GM19372 (cell line): ENCODE measurements at regions not wholly inside any gene's neighbourhood (a gene's known extent, or its start where the extent isn't known, plus 50 kb on each side); places are given as distances from the start of the nearest gene placed in this dataset.
"Not testable (repeated sequence)": the region's sequence is repeated elsewhere in the genome, so short reads cannot be mapped to it uniquely, and the experiment has no call there.

ENCODE experiments used
- ATAC-seq: cut with Tn5 transposase; IDR thresholded peaks from one replicate; pipeline ENCODE4 v1.9.1; 2021; ENCODE audit warnings: mild to moderate bottlenecking, low read depth, moderate library complexity; ENCODE audit not compliant: unreplicated experiment

DNA sequence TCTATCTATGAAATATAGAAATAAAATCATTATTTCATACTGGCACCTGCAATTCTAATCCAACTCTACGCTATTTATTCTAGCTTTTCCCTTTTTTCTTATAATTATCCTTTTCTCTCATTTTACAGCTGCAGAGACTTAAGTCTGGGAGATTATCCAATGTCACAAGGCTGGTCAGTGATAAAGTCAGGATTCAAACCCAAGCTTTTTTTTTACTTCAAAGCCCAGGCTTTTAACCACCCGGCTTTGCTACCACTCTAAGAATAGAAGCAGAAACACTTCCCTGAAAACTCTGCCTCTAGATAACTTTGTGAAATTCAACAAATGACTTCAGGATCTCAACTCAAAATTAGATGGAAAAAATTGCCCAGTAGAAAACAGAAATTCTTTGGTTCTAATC is 552.5 kb downstream of the IPMK start:
- no peak for ATAC-seq

DNA sequence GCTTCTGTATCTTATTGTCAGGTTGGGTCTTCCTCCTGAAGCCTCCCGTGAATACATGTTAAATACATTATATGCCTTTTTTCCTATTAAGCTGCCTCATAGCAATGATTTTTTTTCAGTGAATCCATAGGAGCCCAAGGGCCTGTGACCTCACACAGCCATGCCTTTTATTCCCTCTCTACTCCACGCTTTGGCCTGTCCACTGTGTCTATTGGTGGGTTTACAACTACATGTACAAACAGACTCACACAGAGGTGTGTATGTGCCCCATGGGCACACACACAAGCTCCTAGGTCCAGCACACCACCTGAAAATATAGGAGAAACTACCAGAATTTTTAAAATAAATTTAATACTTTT is 560.4 kb downstream of the IPMK start:
- no peak for ATAC-seq

DNA sequence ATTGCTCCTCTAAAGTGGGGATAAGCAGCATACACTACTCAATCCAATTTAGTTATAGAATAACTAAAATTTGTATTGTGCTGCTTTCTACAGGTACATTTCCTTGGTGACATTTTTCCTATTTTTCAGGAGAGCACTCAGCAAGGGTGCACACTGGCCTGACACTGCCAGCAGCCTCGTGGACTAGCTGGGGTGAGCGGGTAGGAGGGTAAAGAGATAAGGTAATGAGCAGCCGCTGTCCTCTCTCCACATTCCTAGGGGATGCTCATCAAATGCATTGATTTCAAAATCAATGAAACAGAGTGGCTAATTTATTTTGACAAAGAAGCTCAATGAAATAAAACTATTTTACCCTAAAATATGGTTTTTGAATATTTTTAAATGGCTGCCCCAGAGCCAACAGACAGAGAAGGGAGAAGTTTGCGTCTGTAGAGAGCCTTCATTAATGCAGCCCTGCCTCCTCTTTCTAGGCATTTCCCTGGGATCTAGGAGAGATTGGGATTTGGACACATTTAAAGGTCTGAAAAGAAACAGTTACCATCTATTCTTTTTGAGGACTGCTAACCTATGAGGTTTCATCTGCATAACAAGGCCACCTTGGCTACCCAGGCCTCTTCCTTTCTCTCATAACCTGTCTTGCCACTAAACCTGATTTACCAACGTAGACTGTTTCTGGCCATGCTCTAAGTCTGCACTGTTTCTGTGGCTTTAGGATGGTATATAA is 561.0 kb downstream of the IPMK start:
- ATAC-seq, result no peak

DNA sequence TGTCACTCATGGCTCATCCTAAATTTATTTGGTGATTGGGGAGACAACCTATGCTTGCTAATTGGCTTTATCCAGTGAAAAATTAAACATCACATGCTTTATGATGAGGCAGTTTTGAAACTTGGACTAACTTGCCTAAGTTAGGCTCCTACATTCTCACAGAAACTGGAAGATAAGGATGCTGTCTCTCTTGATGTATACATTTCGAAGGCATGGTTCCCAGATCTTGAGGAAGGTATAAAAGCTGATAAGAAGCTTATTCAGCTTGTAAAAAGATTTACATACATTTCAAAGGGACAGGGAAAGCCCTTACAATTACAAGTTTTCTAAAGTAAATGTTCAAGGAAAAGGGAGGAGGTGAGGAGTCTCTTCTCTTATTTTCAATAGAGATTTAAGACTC is 561.7 kb downstream of the IPMK start:
- ATAC-seq, result no peak

DNA sequence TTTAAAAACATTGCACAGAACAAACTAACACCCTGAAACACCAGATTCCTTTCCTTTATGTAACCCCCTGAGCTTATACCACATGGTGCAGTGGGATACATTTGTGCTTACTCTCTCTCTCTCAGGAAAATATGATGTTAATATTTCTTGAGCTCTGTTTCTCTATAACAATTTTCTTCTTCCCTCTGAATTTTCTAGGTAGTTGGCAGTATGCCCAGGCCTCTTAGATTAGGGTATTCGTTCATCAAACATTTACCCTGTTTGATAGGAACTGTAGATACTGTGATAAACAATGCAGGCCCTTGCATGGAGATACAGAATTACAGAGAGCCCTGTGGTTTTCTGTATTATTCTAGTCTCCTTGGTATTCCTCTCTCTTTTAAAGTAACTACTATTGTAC is 567.8 kb downstream of the IPMK start:
- no peak for ATAC-seq

DNA sequence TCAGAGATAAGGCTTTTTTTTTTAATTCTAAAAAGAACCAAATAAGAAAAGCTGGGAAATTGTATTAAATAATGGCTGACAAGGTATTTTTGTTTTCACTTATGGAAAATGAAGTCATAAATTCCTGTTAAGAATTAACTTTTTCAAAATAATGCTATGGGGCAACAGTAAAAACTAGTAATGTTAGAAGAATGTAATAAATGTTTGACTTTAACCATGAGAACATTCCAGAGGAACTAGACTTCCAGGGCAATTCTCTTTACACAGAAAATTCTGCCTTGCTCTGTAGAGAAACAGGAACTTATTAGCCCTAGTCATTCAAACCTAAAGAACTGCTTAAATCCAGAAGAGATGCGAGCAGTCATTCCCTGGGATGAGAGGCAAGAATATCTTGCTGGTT is 571.1 kb downstream of the IPMK start:
- no peak for ATAC-seq

DNA sequence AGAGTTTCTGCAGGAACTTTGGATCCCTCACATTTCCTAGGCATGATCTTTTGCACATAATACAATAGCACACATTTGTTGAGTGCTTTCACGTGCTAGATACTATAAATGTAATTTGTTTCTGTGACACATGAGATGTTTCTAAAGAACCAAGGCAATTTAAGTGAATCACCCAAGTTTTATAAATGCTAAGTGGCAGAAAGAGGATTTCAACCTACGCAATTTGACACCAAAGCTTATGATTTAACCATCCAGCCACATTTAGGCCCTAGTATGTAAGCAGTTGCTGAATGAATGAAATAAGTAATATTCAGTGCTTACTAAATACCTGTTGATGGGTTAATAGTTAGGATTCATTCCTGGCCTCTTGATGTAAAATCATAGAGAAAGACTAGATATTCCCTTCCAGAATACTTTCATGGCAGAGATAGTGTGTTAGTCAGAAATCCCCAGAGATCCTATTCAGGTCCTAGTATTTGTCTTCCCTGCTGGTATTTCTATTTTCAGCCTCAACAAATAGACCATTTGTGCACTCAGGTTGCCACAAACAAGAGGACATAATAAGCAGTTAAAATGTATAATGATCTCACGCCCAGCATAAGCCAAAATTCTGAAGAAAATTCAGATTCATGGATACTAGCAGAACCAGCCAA is 572.6 kb downstream of the IPMK start:
- ATAC-seq, result no peak

DNA sequence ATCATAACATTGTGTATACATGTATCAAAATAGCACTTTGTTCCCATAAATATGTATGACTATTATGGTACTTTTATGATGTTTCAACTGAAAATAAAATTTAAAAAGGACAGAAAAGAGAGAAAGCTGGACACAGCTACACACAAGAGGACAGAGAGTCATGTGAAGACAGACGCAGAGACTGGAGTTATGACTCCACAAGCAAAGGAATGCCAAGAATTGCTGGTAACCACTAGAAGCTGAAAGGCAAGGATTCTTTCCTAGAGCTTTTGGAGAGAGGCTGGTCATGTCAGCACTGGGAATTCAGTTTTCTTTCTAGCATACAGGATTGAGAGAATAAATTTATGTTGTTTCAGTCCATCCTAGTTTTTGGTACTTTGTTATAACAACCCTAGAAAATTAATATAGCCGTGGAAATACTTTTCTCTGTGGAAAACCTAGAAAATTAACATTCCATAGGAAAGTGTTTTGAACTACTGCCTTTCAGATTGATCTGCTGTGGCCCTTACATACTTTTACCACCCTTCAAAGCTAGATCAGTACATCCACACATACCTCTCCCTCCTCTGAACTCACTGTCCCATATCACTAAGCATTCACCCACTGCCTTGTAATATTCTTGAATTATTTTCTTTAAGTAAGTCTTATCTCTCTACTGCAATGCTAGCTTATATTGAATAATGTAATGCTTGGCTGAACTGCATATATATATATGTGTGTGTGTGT is 575.3 kb downstream of the IPMK start:
- ATAC-seq, result no peak

DNA sequence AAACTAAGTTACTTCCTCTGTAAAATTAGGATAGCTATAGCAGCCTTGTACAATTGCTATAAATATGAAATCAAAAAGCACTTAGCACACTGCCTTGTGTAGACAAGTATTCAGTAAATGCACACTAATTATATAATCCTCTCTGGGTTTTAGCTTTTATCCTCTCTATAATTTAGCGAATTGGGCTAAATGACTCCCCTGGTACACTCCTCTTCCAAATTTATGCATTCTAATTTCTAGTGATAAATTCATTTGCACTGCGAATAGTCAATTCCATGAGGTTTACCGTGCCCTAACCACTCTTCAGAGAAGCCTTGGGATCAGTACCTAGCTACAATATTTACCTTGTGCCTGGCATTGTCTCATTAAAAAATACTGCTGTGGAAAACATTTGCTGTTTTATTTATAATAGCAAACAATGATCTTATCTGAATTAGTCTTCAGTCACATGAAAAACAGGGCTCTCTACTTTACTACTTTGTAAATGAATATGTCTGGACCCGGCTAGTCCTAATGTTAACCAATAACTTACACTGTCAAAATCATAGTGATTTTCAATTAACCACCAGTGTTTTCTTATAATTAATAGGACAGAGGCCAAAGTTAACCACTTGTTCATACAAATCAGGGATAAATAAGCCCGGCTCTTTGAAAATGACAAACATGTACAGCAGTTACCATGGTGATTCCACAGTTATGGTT is 577.9 kb downstream of the IPMK start:
- ATAC-seq, result no peak

DNA sequence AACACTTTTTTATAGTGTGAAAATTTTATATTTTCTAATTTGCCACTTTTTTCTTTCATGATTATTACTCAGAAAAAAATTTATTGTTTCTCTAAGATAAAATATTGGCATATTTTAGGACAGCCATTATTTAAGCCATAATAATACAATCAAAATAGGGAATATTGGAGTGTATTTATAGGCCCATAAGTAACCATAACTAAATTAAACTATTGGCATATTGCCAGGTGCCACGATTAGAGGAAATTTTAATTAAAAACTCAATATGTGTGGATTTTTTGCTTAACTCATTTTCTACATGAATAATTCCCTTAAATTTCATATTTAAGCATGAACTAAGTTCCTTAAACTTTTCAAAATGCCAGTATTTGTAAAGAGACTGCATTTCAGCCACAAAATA is 587.8 kb downstream of the IPMK start:
- no peak for ATAC-seq

DNA sequence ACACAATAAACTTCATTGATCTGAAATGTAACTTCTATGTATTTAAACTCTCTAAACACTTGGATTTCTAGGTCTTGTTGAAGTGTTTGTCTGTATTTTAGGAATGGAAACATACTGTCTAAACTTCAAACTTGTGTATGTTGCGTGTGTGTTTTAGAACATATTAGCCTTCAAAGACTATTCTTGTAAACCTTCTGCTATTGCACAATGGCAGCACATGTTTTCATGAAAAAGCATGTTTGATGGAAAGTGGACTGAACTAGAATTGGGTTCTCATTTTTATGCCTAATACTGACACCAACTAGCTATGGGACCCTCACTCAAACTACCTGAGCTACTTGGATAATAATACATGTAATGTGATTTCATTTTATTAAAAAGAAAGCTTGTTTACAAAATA is 592.6 kb downstream of the IPMK start:
- no peak for ATAC-seq

DNA sequence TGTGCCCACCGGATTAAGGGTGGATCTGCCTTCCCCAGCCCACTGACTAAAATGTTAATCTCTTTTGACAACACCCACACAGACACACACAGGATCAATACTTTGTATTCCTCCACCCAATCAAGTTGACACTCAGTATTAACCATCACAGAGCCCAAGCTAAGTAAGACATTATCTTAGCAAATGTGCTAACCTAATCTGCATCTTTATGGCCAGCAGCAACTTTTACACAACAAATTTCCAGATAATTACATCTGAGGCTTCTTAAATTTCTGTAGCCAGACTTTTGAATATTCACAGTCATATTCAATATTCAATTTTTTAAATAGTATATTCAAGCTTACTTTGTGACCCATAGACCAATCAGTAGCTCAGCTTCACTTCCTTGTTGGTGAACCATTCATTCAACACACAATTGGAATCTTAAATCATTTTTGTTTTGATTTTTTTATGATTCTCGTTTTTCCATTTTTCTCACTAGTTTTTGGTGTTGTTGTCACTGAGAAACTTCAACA is 594.2 kb downstream of the IPMK start:
- no peak for ATAC-seq

DNA sequence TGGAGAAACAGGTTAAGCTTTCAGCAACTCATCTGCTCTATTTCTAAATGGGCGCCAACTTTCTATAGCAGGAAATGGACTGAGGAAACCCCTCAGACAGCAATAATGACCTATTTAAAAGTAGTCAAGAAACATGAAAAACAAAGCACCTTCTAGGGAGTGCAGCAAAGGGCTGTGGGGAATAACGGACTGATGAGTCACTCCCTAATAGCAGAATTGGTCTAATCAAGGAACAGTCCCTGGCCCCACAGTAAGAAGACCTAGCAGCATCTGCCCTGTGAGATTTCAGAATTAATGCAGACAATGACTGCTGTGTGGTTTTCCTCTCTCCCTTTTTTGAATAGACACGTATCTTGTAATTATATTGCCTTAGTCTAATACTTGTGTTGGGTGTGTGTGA is 602.9 kb downstream of the IPMK start:
- ATAC-seq, result no peak

DNA sequence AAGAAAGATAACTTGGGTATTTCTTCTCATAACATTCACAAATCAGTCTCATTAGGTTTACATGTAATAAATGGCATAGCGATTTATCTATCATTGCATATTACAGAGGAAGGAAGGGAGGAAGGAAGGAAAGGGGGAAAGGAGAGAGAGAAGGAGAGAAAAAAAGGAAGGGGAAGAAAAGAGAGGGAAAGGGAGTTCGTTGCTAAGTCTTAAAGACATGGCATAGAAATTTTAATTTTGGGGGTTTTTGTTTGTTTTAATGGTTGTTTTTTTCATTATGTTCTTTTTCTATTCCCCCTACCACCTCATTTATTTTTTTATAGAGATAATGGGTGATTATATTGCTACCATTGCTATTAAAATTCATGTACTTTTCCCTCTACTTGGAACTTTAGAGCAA is 604.3 kb downstream of the IPMK start:
- ATAC-seq, result no peak

DNA sequence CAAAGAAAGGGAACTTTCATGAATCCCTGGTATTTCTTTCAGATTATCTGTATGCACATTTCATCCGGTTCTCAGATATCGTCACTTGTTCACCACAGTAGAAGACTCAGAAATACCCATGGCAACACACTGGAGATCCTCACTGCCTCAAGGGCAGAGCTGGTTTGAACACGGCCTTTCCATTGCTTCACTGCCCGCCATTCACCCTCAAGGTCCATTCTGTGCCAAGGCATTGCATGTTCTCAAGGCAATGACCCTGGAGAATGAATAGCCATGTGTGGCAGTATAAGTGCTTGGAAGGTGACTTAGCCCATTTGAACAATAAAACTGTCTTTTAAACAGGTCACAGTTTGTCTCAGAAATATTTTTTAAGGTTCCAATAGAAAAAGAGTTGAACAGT is 606.5 kb downstream of the IPMK start:
- no peak for ATAC-seq

DNA sequence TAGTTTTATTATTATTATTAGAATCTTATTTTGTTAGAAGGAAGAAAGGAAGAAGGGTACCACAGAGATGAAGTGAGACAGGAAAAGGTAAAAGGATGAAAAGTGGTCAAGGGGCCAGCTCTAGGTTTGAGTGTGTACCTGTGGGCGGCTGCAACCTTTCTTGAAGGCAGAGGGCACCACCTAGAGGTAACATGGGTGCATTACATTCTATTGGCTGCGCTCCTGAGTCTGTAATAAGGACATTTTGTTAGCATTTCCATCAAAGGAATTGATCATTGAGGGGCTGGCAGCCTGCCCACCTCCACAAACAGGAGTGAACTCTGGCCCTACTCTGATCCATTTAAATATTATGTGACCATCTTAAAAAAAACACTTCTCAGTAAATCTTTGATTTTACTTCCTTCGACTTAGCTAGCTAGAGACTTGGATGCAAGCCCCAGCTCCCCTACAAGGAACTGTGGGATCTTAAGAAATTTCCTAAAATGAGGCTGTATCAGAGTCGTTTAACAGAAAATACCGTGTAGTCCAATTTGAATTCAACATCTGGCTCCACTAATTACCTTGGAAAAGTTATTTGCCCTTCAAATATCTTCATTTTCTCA is 610.4 kb downstream of the IPMK start:
- peak; percentile 95 for ATAC-seq

DNA sequence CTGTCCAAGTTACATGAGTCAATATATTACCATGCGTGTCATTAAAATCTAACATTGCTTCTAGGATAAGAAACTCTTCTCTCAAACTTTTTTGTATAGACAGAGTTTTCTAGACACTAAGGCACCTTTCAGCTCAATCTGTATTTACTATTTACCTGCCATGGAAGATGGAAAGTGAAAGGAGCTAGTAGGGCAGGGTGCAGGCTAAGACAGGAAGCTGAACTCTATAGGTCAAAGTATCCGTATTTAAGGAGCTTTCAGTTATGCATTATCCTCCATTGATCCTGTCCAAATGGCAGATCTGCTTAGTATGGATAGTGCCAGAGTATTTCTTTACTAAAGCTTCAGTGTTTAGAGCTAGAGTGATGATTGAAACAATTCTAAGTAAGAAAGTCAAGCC is 612.8 kb downstream of the IPMK start:
- ATAC-seq, result no peak

DNA sequence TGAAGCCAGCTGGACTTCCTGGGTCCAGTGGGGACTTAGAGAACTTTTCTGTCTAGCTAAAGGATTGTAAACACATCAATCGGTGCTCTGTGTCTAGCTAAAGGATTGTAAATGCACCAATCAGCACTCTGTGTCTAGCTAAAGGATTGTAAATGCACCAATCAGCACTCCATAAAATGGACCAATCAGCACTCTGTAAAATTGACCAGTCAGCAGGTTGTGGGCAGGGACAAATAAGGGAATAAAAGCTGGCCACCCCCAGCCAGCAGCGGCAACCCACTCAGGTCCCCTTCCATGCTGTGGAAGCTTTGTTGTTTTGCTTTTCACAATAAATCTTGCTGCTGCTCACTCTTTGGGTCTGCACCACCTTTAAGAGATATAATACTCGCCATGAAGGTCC is 622.6 kb downstream of the IPMK start:
- ATAC-seq, result not testable (repeated sequence)

DNA sequence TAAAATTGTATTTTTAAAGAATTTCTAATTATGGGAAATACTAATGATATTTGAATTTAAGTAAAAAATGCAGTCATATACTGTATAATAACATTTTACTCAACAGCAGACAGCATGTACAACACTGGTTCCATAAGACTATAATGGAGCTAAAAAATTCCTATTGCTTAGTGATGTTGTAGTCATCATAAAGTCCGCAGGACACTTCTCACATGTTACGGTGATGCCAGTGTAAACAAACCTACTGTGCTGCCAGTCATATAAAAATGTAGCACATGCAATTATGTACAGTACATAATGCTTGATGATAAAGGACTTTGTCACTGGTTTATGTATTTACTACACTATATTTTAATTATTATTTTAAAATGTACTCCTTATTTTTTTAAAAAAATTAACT is 629.3 kb downstream of the IPMK start:
- no peak for ATAC-seq

DNA sequence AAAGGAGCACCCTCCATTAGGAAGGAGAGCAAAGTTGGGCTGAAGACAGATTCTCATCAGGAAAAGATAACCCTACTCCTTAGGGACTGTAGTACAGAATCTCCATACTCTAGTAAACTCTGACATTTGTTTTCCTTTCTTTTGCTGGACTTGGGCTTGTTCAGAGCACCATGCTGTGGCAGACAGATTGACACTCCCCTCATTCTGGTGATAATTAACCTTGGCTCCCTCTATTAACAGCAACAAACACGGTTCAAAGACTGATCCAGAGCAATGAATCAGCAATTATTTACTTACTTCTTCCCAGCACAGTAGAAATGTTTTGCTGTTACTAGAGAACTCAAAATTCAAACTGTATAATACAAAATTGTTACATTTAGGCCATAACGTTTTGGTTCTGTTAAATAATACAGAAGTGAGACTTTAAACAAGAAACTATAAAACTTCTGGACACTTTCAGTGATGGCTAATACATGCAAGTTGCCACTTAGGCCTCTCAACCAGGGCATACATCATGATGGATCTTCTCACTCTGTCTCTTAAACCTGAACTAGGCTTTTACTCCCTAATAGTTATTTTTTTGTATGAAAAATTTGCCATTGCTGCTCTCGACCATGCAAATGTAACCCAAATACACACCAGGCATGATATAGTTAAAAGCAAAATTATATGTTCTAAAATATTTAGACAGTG is 639.0 kb downstream of the IPMK start:
- no peak for ATAC-seq
